DND-41 (cell line): ENCODE measurements at regions not wholly inside any gene's neighbourhood (a gene's known extent, or its start where the extent isn't known, plus 50 kb on each side); places are given as distances from the start of the nearest gene placed in this dataset.

Source experiments
- ATAC-seq: fragments of 200-7000 bp; cut with Tn5 transposase; 3 replicates; pipeline ENCODE4 v1.9.1; 2021; ENCODE audit warnings: low read depth; ENCODE audit not compliant: insufficient read depth
- DNase-seq: peaks from one replicate; pipeline ENCODE4 v3.0.0-alpha.2; 2020
- H2AFZ ChIP-seq: 2 replicates; pipeline ENCODE4 v1.6.0; 2012; ENCODE audit warnings: low read depth, low read length
- H3K27ac ChIP-seq: 2 replicates; pipeline ENCODE4 v1.5.1; 2012; ENCODE audit warnings: low read length, inconsistent platforms
- H3K27me3 ChIP-seq: fragments of 200-600 bp; sonication (generic); 2 replicates; pipeline ENCODE4 v1.6.0; 2012; ENCODE audit warnings: low read length, mild to moderate bottlenecking, inconsistent platforms; ENCODE audit not compliant: insufficient read depth, poor library complexity
- H3K36me3 ChIP-seq: 2 replicates; pipeline ENCODE4 v1.5.1; 2012; ENCODE audit warnings: low read length, inconsistent platforms; ENCODE audit not compliant: insufficient read depth
- H3K4me1 ChIP-seq: 2 replicates; pipeline ENCODE4 v1.5.1; 2012; ENCODE audit warnings: mild to moderate bottlenecking, low read length; ENCODE audit not compliant: insufficient read depth
- H3K4me2 ChIP-seq: 2 replicates; pipeline ENCODE4 v1.6.0; 2012; ENCODE audit warnings: mild to moderate bottlenecking, moderate library complexity, low read length, inconsistent platforms; ENCODE audit not compliant: insufficient read depth
- H3K4me3 ChIP-seq, 2 experiments: fragments of 200-600 bp in 1 of 2; shearing (Covaris generic) in 1 of 2; 2 replicates each; pipeline ENCODE4 v1.5.1; 2012 to 2016; ENCODE audit warnings: inconsistent platforms in 2 of 2, low read length in 2 of 2, mild to moderate bottlenecking in 2 of 2, low read depth in 1 of 2, moderate library complexity in 1 of 2
- H3K79me2 ChIP-seq: 2 replicates; pipeline ENCODE4 v1.6.0; 2012; ENCODE audit warnings: low read length, inconsistent platforms; ENCODE audit not compliant: insufficient read depth
- H3K9ac ChIP-seq: 2 replicates; pipeline ENCODE4 v1.6.0; 2012; ENCODE audit warnings: low read depth, mild to moderate bottlenecking, inconsistent platforms, low read length, moderate library complexity
- H3K9me3 ChIP-seq: 2 replicates; pipeline ENCODE4 v1.5.1; 2012; ENCODE audit warnings: low read length, moderate library complexity, mild to moderate bottlenecking, inconsistent platforms; ENCODE audit not compliant: insufficient read depth, severe bottlenecking
- H4K20me1 ChIP-seq: 2 replicates; pipeline ENCODE4 v1.6.0; 2012; ENCODE audit warnings: low read length; ENCODE audit not compliant: insufficient read depth
- EZH2 ChIP-seq: IDR thresholded peaks from 3 replicates; pipeline ENCODE4 v1.6.1; 2012; ENCODE audit warnings: borderline replicate concordance, low read depth, mild to moderate bottlenecking, moderate library complexity, low read length, inconsistent platforms; ENCODE audit not compliant: severe bottlenecking
- TF ChIP-seq, protein P1 (sequence below): IDR thresholded peaks from 2 replicates; pipeline ENCODE4 v1.5.1; 2012; ENCODE audit warnings: borderline replicate concordance, low read length, moderate library complexity, mild to moderate bottlenecking; ENCODE audit not compliant: poor library complexity, severe bottlenecking; ENCODE audit errors: extremely low read depth

- H3K9me3 ChIP-seq, result no peaks in the 10 kb centered on the region
- H3K4me3 ChIP-seq, result no peak overlapping the region
- peaks cover 20% of the 10 kb centered on the region for H3K4me1 ChIP-seq
- DNase-seq (no peak), ATAC-seq (no peak)
- H3K9ac ChIP-seq, result no peak overlapping the region
- H3K4me2 ChIP-seq, result no peak overlapping the region
- H3K36me3 ChIP-seq, result no peaks in the 10 kb centered on the region
- no peaks in the 10 kb centered on the region for H3K27me3 ChIP-seq
- H4K20me1 ChIP-seq, result no peaks in the 10 kb centered on the region
- no peak overlapping the region; the same call in 1 of the 2 replicates for H2AFZ ChIP-seq
- H3K27ac ChIP-seq, result no peak overlapping the region
- no peak for TF ChIP-seq EZH2
- TF ChIP-seq, protein P1, sequence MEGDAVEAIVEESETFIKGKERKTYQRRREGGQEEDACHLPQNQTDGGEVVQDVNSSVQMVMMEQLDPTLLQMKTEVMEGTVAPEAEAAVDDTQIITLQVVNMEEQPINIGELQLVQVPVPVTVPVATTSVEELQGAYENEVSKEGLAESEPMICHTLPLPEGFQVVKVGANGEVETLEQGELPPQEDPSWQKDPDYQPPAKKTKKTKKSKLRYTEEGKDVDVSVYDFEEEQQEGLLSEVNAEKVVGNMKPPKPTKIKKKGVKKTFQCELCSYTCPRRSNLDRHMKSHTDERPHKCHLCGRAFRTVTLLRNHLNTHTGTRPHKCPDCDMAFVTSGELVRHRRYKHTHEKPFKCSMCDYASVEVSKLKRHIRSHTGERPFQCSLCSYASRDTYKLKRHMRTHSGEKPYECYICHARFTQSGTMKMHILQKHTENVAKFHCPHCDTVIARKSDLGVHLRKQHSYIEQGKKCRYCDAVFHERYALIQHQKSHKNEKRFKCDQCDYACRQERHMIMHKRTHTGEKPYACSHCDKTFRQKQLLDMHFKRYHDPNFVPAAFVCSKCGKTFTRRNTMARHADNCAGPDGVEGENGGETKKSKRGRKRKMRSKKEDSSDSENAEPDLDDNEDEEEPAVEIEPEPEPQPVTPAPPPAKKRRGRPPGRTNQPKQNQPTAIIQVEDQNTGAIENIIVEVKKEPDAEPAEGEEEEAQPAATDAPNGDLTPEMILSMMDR, result no peak
- H3K79me2 ChIP-seq, result no peaks in the 10 kb centered on the region
These were observed 203.2 kb upstream of the SGK1 start for GRCh38 chr6:134521116-134521501.

DNA sequence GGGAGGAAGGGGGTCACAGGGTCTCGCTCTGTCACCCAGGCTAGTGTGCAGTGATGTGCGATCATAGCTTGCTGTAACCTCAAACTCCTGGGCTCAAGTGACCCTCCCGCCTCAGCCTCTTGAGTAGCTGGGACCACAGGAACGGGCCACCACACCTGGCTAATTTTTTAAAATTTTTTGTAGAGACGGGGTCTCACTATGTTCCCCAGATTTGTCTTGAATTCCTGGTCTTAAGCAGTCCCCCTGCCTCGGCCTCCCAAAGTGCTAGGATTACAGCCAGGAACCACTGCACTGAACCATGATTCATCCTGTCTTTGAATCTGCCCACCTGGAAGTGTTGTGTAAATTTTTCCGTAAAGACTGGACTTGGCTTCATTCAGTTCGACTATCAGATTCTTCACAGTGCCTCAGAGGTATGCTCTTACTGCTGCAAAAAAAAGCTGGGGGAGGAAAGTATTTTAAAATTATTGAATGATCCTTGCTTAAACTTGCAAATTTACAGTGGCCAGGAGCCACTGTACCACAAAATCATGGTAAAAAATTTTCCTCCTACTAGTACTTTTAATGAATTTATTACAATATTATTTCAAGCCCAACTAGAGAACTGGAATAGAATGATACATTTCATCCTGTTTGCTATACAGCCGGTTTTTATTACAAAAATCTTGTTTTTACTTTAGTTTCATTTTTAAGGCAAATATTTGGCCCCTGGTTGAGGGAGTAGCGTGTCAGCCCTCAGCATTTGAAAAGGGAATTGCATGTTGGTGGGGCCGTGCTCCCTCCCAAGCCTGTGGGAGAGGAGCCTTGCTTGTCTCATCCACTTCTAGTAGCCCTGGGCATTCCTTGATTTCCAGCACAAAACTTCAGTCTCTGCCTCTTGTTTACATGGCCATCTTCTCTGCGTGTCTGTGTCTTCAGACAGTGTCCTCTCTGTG lies 202.5 kb upstream of the SGK1 start:
- Histone ChIP-seq H3K79me2 (no peaks in the 10 kb centered on the region), H3K4me2 (no peak overlapping the region), H4K20me1 (no peaks in the 10 kb centered on the region), H3K9ac (no peak overlapping the region), H3K9me3 (no peaks in the 10 kb centered on the region), H3K27me3 (no peaks in the 10 kb centered on the region), H3K27ac (peak overlapping the region; percentile 57; the same call in 1 of the 2 replicates), H3K4me3 (no peak overlapping the region), H3K36me3 (no peaks in the 10 kb centered on the region), H3K4me1 (peaks cover 20% of the 10 kb centered on the region), H2AFZ (peak overlapping the region; percentile 72)
- DNase-seq (no peak), ATAC-seq (no peak)
- TF ChIP-seq, protein P1, result no peak
- TF ChIP-seq EZH2, result no peak

DNA sequence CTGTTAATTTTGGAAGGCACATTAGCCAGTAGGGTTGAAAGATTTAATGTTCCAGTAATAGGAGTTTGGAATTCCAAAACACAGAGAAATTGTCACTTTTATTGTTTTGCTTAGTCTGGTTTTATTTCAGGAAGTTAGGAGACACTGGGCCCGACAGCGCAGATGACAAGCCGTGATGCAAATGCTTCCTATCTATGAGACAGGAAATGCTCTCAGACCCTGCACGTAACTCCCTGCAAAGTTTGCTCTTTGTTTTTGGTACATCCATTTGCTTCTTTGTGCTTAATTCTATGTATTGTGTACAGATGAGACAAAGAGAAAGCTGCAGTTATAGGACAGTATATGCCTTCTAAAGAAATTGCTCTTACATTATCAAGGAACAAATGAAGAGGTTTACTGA lies 201.6 kb upstream of the SGK1 start:
- Histone ChIP-seq H3K9me3 (no peaks in the 10 kb centered on the region), H3K27ac (peak overlapping the region; percentile 57), H3K27me3 (no peaks in the 10 kb centered on the region), H3K79me2 (no peaks in the 10 kb centered on the region), H2AFZ (peak overlapping the region; percentile 72), H3K4me2 (peak overlapping the region; percentile 39), H3K9ac (peak overlapping the region; percentile 23; the same call in 1 of the 2 replicates), H3K36me3 (no peaks in the 10 kb centered on the region), H3K4me3 (0 out of 4 replicates have a peak overlapping the region, but pooled peaks of 1 of the 2 experiments have one; percentile 3), H3K4me1 (peaks cover 20% of the 10 kb centered on the region), H4K20me1 (no peaks in the 10 kb centered on the region)
- DNase-seq (peak; percentile 65), ATAC-seq (peak; percentile 98)
- TF ChIP-seq, protein P1, result no peak
- no peak for TF ChIP-seq EZH2
